Stimulated activated naive B cell treated with anti-CD40 and anti-IgM and Interleukin-4, amounts not matched to agents 10 μg/mL and 1 μg/mL and 100 μg/mL, for 72 hours (primary cell): ENCODE measurements at regions not wholly inside any gene's neighbourhood (a gene's known extent, or its start where the extent isn't known, plus 50 kb on each side); places are given as distances from the start of the nearest gene placed in this dataset.

Experiments
- ATAC-seq, 2 donors: fragments of 150-1000 bp; cut with Tn5 transposase; replicated peaks; 2 replicates each; pipeline ENCODE4 v1.10.0; 2021; ENCODE audit warnings: moderate library complexity in 1 of 2
- DNase-seq: peaks from one replicate; pipeline ENCODE4 v3.0.0; 2021
- H3K27ac Mint-ChIP-seq: one replicate; pipeline ENCODE4 v1.8.0; 2022; ENCODE audit warnings: mild to moderate bottlenecking, mixed read lengths
- H3K27me3 Mint-ChIP-seq, 2 donors: one replicate each; pipeline ENCODE4 v1.8.0; 2022; ENCODE audit warnings: mixed read lengths in 2 of 2
- H3K36me3 Mint-ChIP-seq, 2 donors: one replicate each; pipeline ENCODE4 v1.8.0; 2022; ENCODE audit warnings: mixed read lengths in 2 of 2, mild to moderate bottlenecking in 1 of 2
- H3K4me1 Mint-ChIP-seq, 2 donors: one replicate each; pipeline ENCODE4 v1.8.0; 2022; ENCODE audit warnings: mixed read lengths in 2 of 2, mild to moderate bottlenecking in 1 of 2
- H3K4me3 Mint-ChIP-seq, 2 donors: one replicate each; pipeline ENCODE4 v1.8.0; 2022; ENCODE audit warnings: mild to moderate bottlenecking in 2 of 2, mixed read lengths in 2 of 2, moderate library complexity in 1 of 2
- H3K9me3 Mint-ChIP-seq, 2 donors: one replicate each; pipeline ENCODE4 v1.8.0; 2022; ENCODE audit warnings: mixed read lengths in 2 of 2, mild to moderate bottlenecking in 1 of 2

GRCh38 chr2:63767307-63767706 is 74.4 kb upstream of the UGP2 start:
- Mint-ChIP-seq H3K9me3 (peaks cover 0 to 2% of the 10 kb centered on the region in 2 donors), H3K4me1 (no peaks in the 10 kb centered on the region), H3K4me3 (no peak overlapping the region), H3K27me3 (no peaks in the 10 kb centered on the region), H3K36me3 (no peaks in the 10 kb centered on the region), H3K27ac (no peak overlapping the region)
- no peak for ATAC-seq
- DNase-seq, result no peak

- H3K36me3 Mint-ChIP-seq, result no peaks in the 10 kb centered on the region
- H3K27me3 Mint-ChIP-seq, result no peaks in the 10 kb centered on the region
- ATAC-seq, result no peak
- no peak for DNase-seq
- peaks cover 0 to 2% of the 10 kb centered on the region in 2 donors for H3K9me3 Mint-ChIP-seq
- H3K4me3 Mint-ChIP-seq, result no peak overlapping the region
- no peaks in the 10 kb centered on the region for H3K4me1 Mint-ChIP-seq
- H3K27ac Mint-ChIP-seq, result no peak overlapping the region
Measured at GRCh38 chr2:63768051-63768450, 73.6 kb upstream of the UGP2 start.

- no peaks in the 10 kb centered on the region for H3K4me1 Mint-ChIP-seq
- H3K9me3 Mint-ChIP-seq, result peaks cover 0 to 2% of the 10 kb centered on the region in 2 donors
- H3K27ac Mint-ChIP-seq, result no peak overlapping the region
- DNase-seq (no peak), ATAC-seq (no peak)
- H3K36me3 Mint-ChIP-seq, result no peaks in the 10 kb centered on the region
- H3K27me3 Mint-ChIP-seq, result no peaks in the 10 kb centered on the region
- H3K4me3 Mint-ChIP-seq, result no peak overlapping the region
Measured at GRCh38 chr2:63769915-63770314, 71.8 kb upstream of the UGP2 start.

- Mint-ChIP-seq H3K36me3 (peaks cover 0 to 2% of the 10 kb centered on the region in 2 donors), H3K4me1 (no peaks in the 10 kb centered on the region), H3K4me3 (no peak overlapping the region), H3K9me3 (peaks cover 3 to 5% of the 10 kb centered on the region in 2 donors), H3K27ac (no peak overlapping the region), H3K27me3 (no peaks in the 10 kb centered on the region)
- DNase-seq (no peak), ATAC-seq (no peak)
Measured at GRCh38 chr2:63772061-63772460, 69.6 kb upstream of the UGP2 start.

- H3K27me3 Mint-ChIP-seq, result no peaks in the 10 kb centered on the region
- no peak overlapping the region for H3K27ac Mint-ChIP-seq
- DNase-seq, result no peak
Measured at GRCh38 chr2:63775191-63775590, 66.5 kb upstream of the UGP2 start.

GRCh38 chr2:63776382-63776781 is 65.3 kb upstream of the UGP2 start:
- H3K27ac Mint-ChIP-seq, result no peak overlapping the region
- H3K4me3 Mint-ChIP-seq, result no peak overlapping the region
- no peaks in the 10 kb centered on the region for H3K4me1 Mint-ChIP-seq
- ATAC-seq (no peak), DNase-seq (no peak)
- H3K36me3 Mint-ChIP-seq, result peaks cover 0 to 2% of the 10 kb centered on the region in 2 donors
- H3K27me3 Mint-ChIP-seq, result no peaks in the 10 kb centered on the region
- H3K9me3 Mint-ChIP-seq, result peaks cover 3 to 5% of the 10 kb centered on the region in 2 donors

More at GRCh38 chr2:63775191-63775590, 66.5 kb upstream of the UGP2 start:
- peaks cover 3 to 5% of the 10 kb centered on the region in 2 donors for H3K9me3 Mint-ChIP-seq
- H3K4me3 Mint-ChIP-seq, result no peak overlapping the region
- H3K36me3 Mint-ChIP-seq, result peaks cover 0 to 2% of the 10 kb centered on the region in 2 donors
- H3K4me1 Mint-ChIP-seq, result no peaks in the 10 kb centered on the region
- no peak for ATAC-seq

- ATAC-seq (no peak), DNase-seq (no peak)
- Mint-ChIP-seq H3K9me3 (peaks cover 3 to 5% of the 10 kb centered on the region in 2 donors), H3K36me3 (peaks cover 0 to 2% of the 10 kb centered on the region in 2 donors), H3K27ac (no peak overlapping the region), H3K4me1 (no peaks in the 10 kb centered on the region), H3K4me3 (no peak overlapping the region), H3K27me3 (no peaks in the 10 kb centered on the region)
Measured at GRCh38 chr2:63777816-63778215, 63.9 kb upstream of the UGP2 start.

GRCh38 chr2:63778391-63778790 is 63.3 kb upstream of the UGP2 start:
- Mint-ChIP-seq H3K4me1 (no peaks in the 10 kb centered on the region), H3K9me3 (peaks cover 3 to 5% of the 10 kb centered on the region in 2 donors), H3K36me3 (peaks cover 0 to 2% of the 10 kb centered on the region in 2 donors), H3K4me3 (no peak overlapping the region), H3K27ac (no peak overlapping the region), H3K27me3 (no peaks in the 10 kb centered on the region)
- no peak for DNase-seq
- ATAC-seq, result no peak

- H3K9me3 Mint-ChIP-seq, result peaks cover 3 to 5% of the 10 kb centered on the region in 2 donors
- no peak overlapping the region for H3K27ac Mint-ChIP-seq
- H3K27me3 Mint-ChIP-seq, result no peaks in the 10 kb centered on the region
- DNase-seq (no peak), ATAC-seq (no peak)
- H3K4me3 Mint-ChIP-seq, result no peak overlapping the region
- peaks cover 0 to 2% of the 10 kb centered on the region in 2 donors for H3K36me3 Mint-ChIP-seq
- H3K4me1 Mint-ChIP-seq, result no peaks in the 10 kb centered on the region
Measured at GRCh38 chr2:63780518-63781155, 61.1 kb upstream of the UGP2 start.

- no peaks in the 10 kb centered on the region for H3K4me1 Mint-ChIP-seq
Measured at GRCh38 chr2:63784461-63784860, 57.2 kb upstream of the UGP2 start.

GRCh38 chr2:63785096-63785495 is 56.6 kb upstream of the UGP2 start:
- no peaks in the 10 kb centered on the region for H3K36me3 Mint-ChIP-seq
- ATAC-seq (no peak), DNase-seq (no peak)
- no peak overlapping the region for H3K4me3 Mint-ChIP-seq
- H3K4me1 Mint-ChIP-seq, result no peaks in the 10 kb centered on the region
- H3K9me3 Mint-ChIP-seq, result no peaks in the 10 kb centered on the region
- no peak overlapping the region for H3K27ac Mint-ChIP-seq
- no peaks in the 10 kb centered on the region for H3K27me3 Mint-ChIP-seq

More at GRCh38 chr2:63784461-63784860, 57.2 kb upstream of the UGP2 start:
- H3K27me3 Mint-ChIP-seq, result no peaks in the 10 kb centered on the region
- DNase-seq (no peak), ATAC-seq (no peak)
- H3K27ac Mint-ChIP-seq, result no peak overlapping the region
- H3K36me3 Mint-ChIP-seq, result no peaks in the 10 kb centered on the region
- H3K9me3 Mint-ChIP-seq, result no peaks in the 10 kb centered on the region
- no peak overlapping the region for H3K4me3 Mint-ChIP-seq

- Mint-ChIP-seq H3K27me3 (no peaks in the 10 kb centered on the region), H3K27ac (no peak overlapping the region), H3K9me3 (no peaks in the 10 kb centered on the region), H3K36me3 (no peaks in the 10 kb centered on the region), H3K4me3 (no peak overlapping the region), H3K4me1 (no peaks in the 10 kb centered on the region)
- DNase-seq (no peak), ATAC-seq (no peak)
Measured at GRCh38 chr2:63786471-63786870, 55.2 kb upstream of the UGP2 start.

GRCh38 chr2:63788071-63788470 is 53.6 kb upstream of the UGP2 start:
- no peak for DNase-seq
- Mint-ChIP-seq H3K27me3 (no peaks in the 10 kb centered on the region), H3K9me3 (peaks cover 3 to 6% of the 10 kb centered on the region in 2 donors), H3K4me1 (no peaks in the 10 kb centered on the region), H3K4me3 (no peak overlapping the region), H3K36me3 (peaks cover 0 to 5% of the 10 kb centered on the region in 2 donors), H3K27ac (no peak overlapping the region)
- no peak for ATAC-seq

- peaks cover 3 to 6% of the 10 kb centered on the region in 2 donors for H3K9me3 Mint-ChIP-seq
- H3K27ac Mint-ChIP-seq, result no peak overlapping the region
- no peak for DNase-seq
- no peak overlapping the region for H3K4me3 Mint-ChIP-seq
- no peaks in the 10 kb centered on the region for H3K4me1 Mint-ChIP-seq
- H3K27me3 Mint-ChIP-seq, result no peaks in the 10 kb centered on the region
- no peak for ATAC-seq
- peaks cover 0 to 5% of the 10 kb centered on the region in 2 donors for H3K36me3 Mint-ChIP-seq
Measured at GRCh38 chr2:63789338-63790020, 52.2 kb upstream of the UGP2 start.

GRCh38 chr2:63790491-63790890 is 51.2 kb upstream of the UGP2 start:
- ATAC-seq, result no peak
- Mint-ChIP-seq H3K27ac (no peak overlapping the region), H3K4me1 (no peaks in the 10 kb centered on the region)

More at GRCh38 chr2:63790491-63790890, 51.2 kb upstream of the UGP2 start:
- Mint-ChIP-seq H3K36me3 (peaks cover 0 to 5% of the 10 kb centered on the region in 2 donors), H3K27me3 (no peaks in the 10 kb centered on the region), H3K9me3 (peaks cover 3 to 6% of the 10 kb centered on the region in 2 donors), H3K4me3 (no peak overlapping the region)
- DNase-seq, result no peak
